ENCODE measurements at regions not wholly inside any gene's neighbourhood (a gene's known extent, or its start where the extent isn't known, plus 50 kb on each side); places are given as distances from the start of the nearest gene placed in this dataset.

DNA sequence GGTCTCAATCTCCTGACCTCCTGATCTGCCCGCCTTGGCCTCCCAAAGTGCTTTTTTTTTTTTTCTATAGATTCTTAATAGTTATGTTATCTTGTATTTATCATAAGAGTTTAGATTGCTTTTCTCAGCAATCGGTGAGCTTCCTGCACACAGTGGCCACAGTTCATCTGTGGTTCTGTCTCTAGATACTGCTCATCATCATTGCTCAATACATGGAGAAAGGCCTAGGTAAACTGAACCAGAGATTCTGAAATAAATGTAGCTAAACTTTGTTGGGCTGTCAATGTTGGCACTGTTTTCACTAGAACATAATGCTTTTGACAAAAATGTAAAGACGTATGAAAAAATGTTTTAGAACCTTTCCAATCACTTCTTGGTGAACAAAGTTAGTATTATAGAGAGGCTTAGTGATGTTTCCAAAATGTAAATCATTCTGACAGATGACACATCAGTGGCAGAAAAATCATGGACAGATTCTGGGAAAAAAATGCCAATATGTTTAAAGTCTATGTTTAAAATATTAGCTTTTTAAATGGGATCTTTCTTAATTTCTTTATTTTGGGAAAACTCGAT, 50.0 kb upstream of the LIMCH1 start:
- TF ChIP-seq ZC3H10 (CRISPR knock-in tag; IDR thresholded peaks at IDR 0.05) (no peak), GLIS3 (CRISPR knock-in tag; IDR thresholded peaks at IDR 0.05) (no peak), ZFP30 (CRISPR knock-in tag; IDR thresholded peaks at IDR 0.05) (no peak), PATZ1 (CRISPR knock-in tag; IDR thresholded peaks at IDR 0.05; ENCODE audit: borderline replicate concordance) (no peak), POU6F1 (CRISPR knock-in tag; IDR thresholded peaks at IDR 0.05; ENCODE audit: borderline replicate concordance, low read depth) (no peak), ZNF565 (CRISPR knock-in tag; conservative IDR thresholded peaks at IDR 0.05; ENCODE audit: low read depth) (no peak), PPARA (CRISPR knock-in tag; IDR thresholded peaks at IDR 0.05; ENCODE audit: borderline replicate concordance) (no peak), ISL1 (CRISPR knock-in tag; IDR thresholded peaks at IDR 0.05) (no peak), ARNTL (CRISPR knock-in tag; IDR thresholded peaks at IDR 0.05; ENCODE audit: borderline replicate concordance, low read depth) (no peak), ZNF8 (CRISPR knock-in tag; IDR thresholded peaks at IDR 0.05) (no peak)
- TF ChIP-seq, protein P1, sequence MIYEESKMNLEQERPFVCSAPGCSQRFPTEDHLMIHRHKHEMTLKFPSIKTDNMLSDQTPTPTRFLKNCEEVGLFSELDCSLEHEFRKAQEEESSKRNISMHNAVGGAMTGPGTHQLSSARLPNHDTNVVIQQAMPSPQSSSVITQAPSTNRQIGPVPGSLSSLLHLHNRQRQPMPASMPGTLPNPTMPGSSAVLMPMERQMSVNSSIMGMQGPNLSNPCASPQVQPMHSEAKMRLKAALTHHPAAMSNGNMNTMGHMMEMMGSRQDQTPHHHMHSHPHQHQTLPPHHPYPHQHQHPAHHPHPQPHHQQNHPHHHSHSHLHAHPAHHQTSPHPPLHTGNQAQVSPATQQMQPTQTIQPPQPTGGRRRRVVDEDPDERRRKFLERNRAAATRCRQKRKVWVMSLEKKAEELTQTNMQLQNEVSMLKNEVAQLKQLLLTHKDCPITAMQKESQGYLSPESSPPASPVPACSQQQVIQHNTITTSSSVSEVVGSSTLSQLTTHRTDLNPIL (CRISPR knock-in tag; IDR thresholded peaks at IDR 0.05; ENCODE audit: low read depth), result no peak
- TF ChIP-seq, protein P2, sequence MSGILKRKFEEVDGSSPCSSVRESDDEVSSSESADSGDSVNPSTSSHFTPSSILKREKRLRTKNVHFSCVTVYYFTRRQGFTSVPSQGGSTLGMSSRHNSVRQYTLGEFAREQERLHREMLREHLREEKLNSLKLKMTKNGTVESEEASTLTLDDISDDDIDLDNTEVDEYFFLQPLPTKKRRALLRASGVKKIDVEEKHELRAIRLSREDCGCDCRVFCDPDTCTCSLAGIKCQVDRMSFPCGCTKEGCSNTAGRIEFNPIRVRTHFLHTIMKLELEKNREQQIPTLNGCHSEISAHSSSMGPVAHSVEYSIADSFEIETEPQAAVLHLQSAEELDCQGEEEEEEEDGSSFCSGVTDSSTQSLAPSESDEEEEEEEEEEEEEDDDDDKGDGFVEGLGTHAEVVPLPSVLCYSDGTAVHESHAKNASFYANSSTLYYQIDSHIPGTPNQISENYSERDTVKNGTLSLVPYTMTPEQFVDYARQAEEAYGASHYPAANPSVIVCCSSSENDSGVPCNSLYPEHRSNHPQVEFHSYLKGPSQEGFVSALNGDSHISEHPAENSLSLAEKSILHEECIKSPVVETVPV (CRISPR knock-in tag; IDR thresholded peaks at IDR 0.05), result no peak
- TF ChIP-seq, protein P3, sequence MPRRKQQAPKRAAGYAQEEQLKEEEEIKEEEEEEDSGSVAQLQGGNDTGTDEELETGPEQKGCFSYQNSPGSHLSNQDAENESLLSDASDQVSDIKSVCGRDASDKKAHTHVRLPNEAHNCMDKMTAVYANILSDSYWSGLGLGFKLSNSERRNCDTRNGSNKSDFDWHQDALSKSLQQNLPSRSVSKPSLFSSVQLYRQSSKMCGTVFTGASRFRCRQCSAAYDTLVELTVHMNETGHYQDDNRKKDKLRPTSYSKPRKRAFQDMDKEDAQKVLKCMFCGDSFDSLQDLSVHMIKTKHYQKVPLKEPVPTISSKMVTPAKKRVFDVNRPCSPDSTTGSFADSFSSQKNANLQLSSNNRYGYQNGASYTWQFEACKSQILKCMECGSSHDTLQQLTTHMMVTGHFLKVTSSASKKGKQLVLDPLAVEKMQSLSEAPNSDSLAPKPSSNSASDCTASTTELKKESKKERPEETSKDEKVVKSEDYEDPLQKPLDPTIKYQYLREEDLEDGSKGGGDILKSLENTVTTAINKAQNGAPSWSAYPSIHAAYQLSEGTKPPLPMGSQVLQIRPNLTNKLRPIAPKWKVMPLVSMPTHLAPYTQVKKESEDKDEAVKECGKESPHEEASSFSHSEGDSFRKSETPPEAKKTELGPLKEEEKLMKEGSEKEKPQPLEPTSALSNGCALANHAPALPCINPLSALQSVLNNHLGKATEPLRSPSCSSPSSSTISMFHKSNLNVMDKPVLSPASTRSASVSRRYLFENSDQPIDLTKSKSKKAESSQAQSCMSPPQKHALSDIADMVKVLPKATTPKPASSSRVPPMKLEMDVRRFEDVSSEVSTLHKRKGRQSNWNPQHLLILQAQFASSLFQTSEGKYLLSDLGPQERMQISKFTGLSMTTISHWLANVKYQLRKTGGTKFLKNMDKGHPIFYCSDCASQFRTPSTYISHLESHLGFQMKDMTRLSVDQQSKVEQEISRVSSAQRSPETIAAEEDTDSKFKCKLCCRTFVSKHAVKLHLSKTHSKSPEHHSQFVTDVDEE (CRISPR knock-in tag; IDR thresholded peaks at IDR 0.05), result no peak
